Lower lobe of right lung (tissue), 2 donors: ENCODE measurements at regions not wholly inside any gene's neighbourhood (a gene's known extent, or its start where the extent isn't known, plus 50 kb on each side); places are given as distances from the start of the nearest gene placed in this dataset.
"Not testable (repeated sequence)": the region's sequence is repeated elsewhere in the genome, so short reads cannot be mapped to it uniquely, and the experiment has no call there.

ENCODE experiments used
- ATAC-seq, 2 donors: fragments of 200-7000 bp; cut with Tn5 transposase; one replicate each; pipeline ENCODE4 v1.9.1; 2020 to 2022; ENCODE audit warnings: mild to moderate bottlenecking in 2 of 2, moderate library complexity in 2 of 2
- DNase-seq: peaks from one replicate; pipeline ENCODE4 v3.0.0-alpha.2; 2020
- H3K27ac ChIP-seq: fragments of 200-600 bp; one replicate; pipeline ENCODE4 v1.8.0; 2022
- H3K27me3 ChIP-seq: fragments of 200-600 bp; one replicate; pipeline ENCODE4 v1.8.0; 2022; ENCODE audit warnings: low read depth
- H3K36me3 ChIP-seq: fragments of 200-600 bp; one replicate; pipeline ENCODE4 v1.8.0; 2022; ENCODE audit warnings: mild to moderate bottlenecking
- H3K4me1 ChIP-seq: fragments of 200-600 bp; one replicate; pipeline ENCODE4 v1.8.0; 2022
- H3K4me3 ChIP-seq: fragments of 200-600 bp; one replicate; pipeline ENCODE4 v1.8.0; 2022; ENCODE audit warnings: mild to moderate bottlenecking
- H3K9me3 ChIP-seq: fragments of 200-600 bp; one replicate; pipeline ENCODE4 v1.8.0; 2022
- CTCF ChIP-seq: fragments of 200-600 bp; IDR thresholded peaks from one replicate; pipeline ENCODE4 v1.8.0; 2022; ENCODE audit warnings: antibody characterized with exemption, mild to moderate bottlenecking
- intact Hi-C: fragments of 100-400 bp; cut with DNase I; formaldehyde crosslinking; loops from one replicate; pipeline ENCODE4 v1.11.0; 2022
- donor health status: DM: no; HTN: yes; CAD: no; lungs with severe emphysema.

GRCh38 chr16:73945631-73946030 lies 351.0 kb upstream of the PSMD7 start:
- Histone ChIP-seq H3K36me3 (no peaks in the 10 kb centered on the region), H3K4me3 (no peak overlapping the region), H3K27me3 (no peaks in the 10 kb centered on the region), H3K4me1 (no peaks in the 10 kb centered on the region), H3K27ac (no peak overlapping the region), H3K9me3 (no peaks in the 10 kb centered on the region)
- DNase-seq (no peak), ATAC-seq (no peak)
- TF ChIP-seq CTCF = no peak
- intact Hi-C loops = no loop called here

- DNase-seq, H3K36me3 ChIP-seq, H3K4me3 ChIP-seq, H3K9me3 ChIP-seq, H3K4me1 ChIP-seq, ATAC-seq, H3K27me3 ChIP-seq, H3K27ac ChIP-seq, intact Hi-C loops: not testable (repeated sequence)
These were observed 353.4 kb upstream of the PSMD7 start for GRCh38 chr16:73943184-73943583.

- intact Hi-C loops, H3K9me3 ChIP-seq, H3K4me3 ChIP-seq, ATAC-seq, H3K4me1 ChIP-seq, H3K27me3 ChIP-seq, DNase-seq, H3K27ac ChIP-seq, H3K36me3 ChIP-seq: not testable (repeated sequence)
These were observed 355.8 kb upstream of the PSMD7 start for GRCh38 chr16:73940786-73941185.

GRCh38 chr16:73923951-73924350 lies 372.7 kb upstream of the PSMD7 start:
- TF ChIP-seq CTCF = no peak
- Histone ChIP-seq H3K4me3 (no peak overlapping the region), H3K27ac (no peak overlapping the region), H3K27me3 (no peaks in the 10 kb centered on the region), H3K4me1 (no peaks in the 10 kb centered on the region), H3K36me3 (no peaks in the 10 kb centered on the region), H3K9me3 (no peaks in the 10 kb centered on the region)
- ATAC-seq = no peak
- intact Hi-C loops = no loop called here
- no peak for DNase-seq

- no peak for ATAC-seq
- intact Hi-C loops = no loop called here
These were observed 375.3 kb upstream of the PSMD7 start for GRCh38 chr16:73921295-73921694.

GRCh38 chr16:73916829-73917594 lies 379.6 kb upstream of the PSMD7 start:
- no peaks in the 10 kb centered on the region for H3K4me1 ChIP-seq
- H3K27ac ChIP-seq = no peak overlapping the region
- H3K36me3 ChIP-seq = no peaks in the 10 kb centered on the region
- no peaks in the 10 kb centered on the region for H3K27me3 ChIP-seq
- H3K4me3 ChIP-seq = no peak overlapping the region
- ATAC-seq (peak; percentile 55 to 72), DNase-seq (no peak)
- intact Hi-C loops = no loop called here
- TF ChIP-seq CTCF = no peak
- H3K9me3 ChIP-seq = no peaks in the 10 kb centered on the region

More at GRCh38 chr16:73921295-73921694, 375.3 kb upstream of the PSMD7 start:
- Histone ChIP-seq H3K27me3 (no peaks in the 10 kb centered on the region), H3K4me3 (no peak overlapping the region), H3K27ac (no peak overlapping the region), H3K4me1 (no peaks in the 10 kb centered on the region), H3K9me3 (no peaks in the 10 kb centered on the region), H3K36me3 (no peaks in the 10 kb centered on the region)
- no peak for DNase-seq
- no peak for TF ChIP-seq CTCF
